Endodermal cell (in vitro differentiated cells): ENCODE measurements at regions not wholly inside any gene's neighbourhood (a gene's known extent, or its start where the extent isn't known, plus 50 kb on each side); places are given as distances from the start of the nearest gene placed in this dataset.

Source experiments
- DNase-seq: peaks from one replicate; pipeline ENCODE4 v3.0.0-alpha.2; 2017
- H3K27ac ChIP-seq: 2 replicates; pipeline ENCODE4 v1.5.1; 2013; ENCODE audit warnings: mild to moderate bottlenecking, low read depth, low read length, moderate library complexity
- H3K27me3 ChIP-seq: 2 replicates; pipeline ENCODE4 v1.6.1; 2013; ENCODE audit warnings: mild to moderate bottlenecking, low read length, moderate library complexity; ENCODE audit not compliant: insufficient read depth, control insufficient read depth, poor library complexity, severe bottlenecking
- H3K36me3 ChIP-seq: 2 replicates; pipeline ENCODE4 v1.7.0; 2013; ENCODE audit warnings: mild to moderate bottlenecking, low read length, moderate library complexity; ENCODE audit not compliant: control insufficient read depth, insufficient read depth
- H3K4me1 ChIP-seq: one replicate; pipeline ENCODE4 v1.7.0; 2013; ENCODE audit warnings: low read length; ENCODE audit not compliant: control insufficient read depth, insufficient read depth
- H3K4me3 ChIP-seq: 2 replicates; pipeline ENCODE4 v1.5.1; 2013; ENCODE audit warnings: mild to moderate bottlenecking, low read length, moderate library complexity
- H3K9ac ChIP-seq: 2 replicates; pipeline ENCODE4 v1.6.1; 2013; ENCODE audit warnings: mild to moderate bottlenecking, low read length, moderate library complexity; ENCODE audit not compliant: poor library complexity, severe bottlenecking; ENCODE audit errors: extremely low read depth
- H3K9me3 ChIP-seq: 2 replicates; pipeline ENCODE4 v1.6.1; 2013; ENCODE audit warnings: mild to moderate bottlenecking, low read length, moderate library complexity; ENCODE audit not compliant: control insufficient read depth
- H3K27ac Mint-ChIP-seq: 2 replicates; pipeline ENCODE4 v1.8.0; 2020; ENCODE audit warnings: mixed read lengths
- H3K27me3 Mint-ChIP-seq: 2 replicates; pipeline ENCODE4 v1.8.0; 2021; ENCODE audit warnings: mild to moderate bottlenecking, mixed read lengths; ENCODE audit not compliant: insufficient read depth
- H3K36me3 Mint-ChIP-seq: 2 replicates; pipeline ENCODE4 v1.8.0; 2020; ENCODE audit warnings: low read depth, mixed read lengths
- H3K4me1 Mint-ChIP-seq: 2 replicates; pipeline ENCODE4 v1.8.0; 2020; ENCODE audit warnings: mixed read lengths
- H3K4me3 Mint-ChIP-seq: 2 replicates; pipeline ENCODE4 v1.8.0; 2020; ENCODE audit warnings: mild to moderate bottlenecking, moderate library complexity, mixed read lengths
- H3K9me3 Mint-ChIP-seq: 2 replicates; pipeline ENCODE4 v1.8.0; 2020; ENCODE audit warnings: mild to moderate bottlenecking, mixed read lengths
- WGBS, 2 experiments: methylation state at CpG; one replicate each; pipeline versions ENCODE4 v1.1.5 to v1.1.7; 2013; ENCODE audit warnings: missing lambda C conversion rate in 2 of 2, mixed read lengths in 1 of 2; ENCODE audit not compliant: insufficient coverage in 1 of 2, insufficient read length in 1 of 2; 5-methylcytosine and 5-hydroxymethylcytosine counted together
- TF ChIP-seq, protein P1 (sequence below): fragments of 200-600 bp; sonication (generic); conservative IDR thresholded peaks from 2 replicates; pipeline ENCODE4 v1.5.0; 2021; ENCODE audit warnings: antibody characterized with exemption, mild to moderate bottlenecking

DNA sequence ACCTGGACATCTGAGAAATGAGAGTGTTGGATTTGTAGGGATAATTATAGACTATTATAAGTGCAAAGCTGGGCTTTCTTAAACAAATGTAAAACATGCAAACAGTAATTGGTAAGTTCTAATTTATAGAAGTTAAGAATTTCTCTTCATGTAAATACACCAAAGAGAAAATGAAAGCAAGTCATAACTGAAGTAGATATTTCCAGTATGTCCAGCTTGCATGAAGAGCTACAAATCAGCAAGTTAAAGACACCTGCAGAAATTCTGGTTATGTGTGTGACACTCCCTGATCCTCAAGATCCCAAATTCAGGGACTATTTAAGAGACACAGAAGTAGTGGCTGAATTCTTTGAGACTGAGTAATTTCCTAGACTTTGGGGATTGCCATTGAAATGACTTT is 308.9 kb downstream of the TLE4 start:
- Mint-ChIP-seq H3K4me1 (no peaks in the 10 kb centered on the region), H3K27me3 (no peaks in the 10 kb centered on the region), H3K4me3 (no peak overlapping the region), H3K9me3 (no peaks in the 10 kb centered on the region), H3K36me3 (no peaks in the 10 kb centered on the region), H3K27ac (no peak overlapping the region)
- Histone ChIP-seq H3K4me3 (no peak overlapping the region), H3K4me1 (no peaks in the 10 kb centered on the region), H3K27me3 (no peaks in the 10 kb centered on the region), H3K27ac (no peak overlapping the region), H3K9ac (no peak overlapping the region), H3K9me3 (no peaks in the 10 kb centered on the region), H3K36me3 (no peaks in the 10 kb centered on the region)
- no peak for DNase-seq
- TF ChIP-seq, protein P1, sequence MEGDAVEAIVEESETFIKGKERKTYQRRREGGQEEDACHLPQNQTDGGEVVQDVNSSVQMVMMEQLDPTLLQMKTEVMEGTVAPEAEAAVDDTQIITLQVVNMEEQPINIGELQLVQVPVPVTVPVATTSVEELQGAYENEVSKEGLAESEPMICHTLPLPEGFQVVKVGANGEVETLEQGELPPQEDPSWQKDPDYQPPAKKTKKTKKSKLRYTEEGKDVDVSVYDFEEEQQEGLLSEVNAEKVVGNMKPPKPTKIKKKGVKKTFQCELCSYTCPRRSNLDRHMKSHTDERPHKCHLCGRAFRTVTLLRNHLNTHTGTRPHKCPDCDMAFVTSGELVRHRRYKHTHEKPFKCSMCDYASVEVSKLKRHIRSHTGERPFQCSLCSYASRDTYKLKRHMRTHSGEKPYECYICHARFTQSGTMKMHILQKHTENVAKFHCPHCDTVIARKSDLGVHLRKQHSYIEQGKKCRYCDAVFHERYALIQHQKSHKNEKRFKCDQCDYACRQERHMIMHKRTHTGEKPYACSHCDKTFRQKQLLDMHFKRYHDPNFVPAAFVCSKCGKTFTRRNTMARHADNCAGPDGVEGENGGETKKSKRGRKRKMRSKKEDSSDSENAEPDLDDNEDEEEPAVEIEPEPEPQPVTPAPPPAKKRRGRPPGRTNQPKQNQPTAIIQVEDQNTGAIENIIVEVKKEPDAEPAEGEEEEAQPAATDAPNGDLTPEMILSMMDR: no peak

DNA sequence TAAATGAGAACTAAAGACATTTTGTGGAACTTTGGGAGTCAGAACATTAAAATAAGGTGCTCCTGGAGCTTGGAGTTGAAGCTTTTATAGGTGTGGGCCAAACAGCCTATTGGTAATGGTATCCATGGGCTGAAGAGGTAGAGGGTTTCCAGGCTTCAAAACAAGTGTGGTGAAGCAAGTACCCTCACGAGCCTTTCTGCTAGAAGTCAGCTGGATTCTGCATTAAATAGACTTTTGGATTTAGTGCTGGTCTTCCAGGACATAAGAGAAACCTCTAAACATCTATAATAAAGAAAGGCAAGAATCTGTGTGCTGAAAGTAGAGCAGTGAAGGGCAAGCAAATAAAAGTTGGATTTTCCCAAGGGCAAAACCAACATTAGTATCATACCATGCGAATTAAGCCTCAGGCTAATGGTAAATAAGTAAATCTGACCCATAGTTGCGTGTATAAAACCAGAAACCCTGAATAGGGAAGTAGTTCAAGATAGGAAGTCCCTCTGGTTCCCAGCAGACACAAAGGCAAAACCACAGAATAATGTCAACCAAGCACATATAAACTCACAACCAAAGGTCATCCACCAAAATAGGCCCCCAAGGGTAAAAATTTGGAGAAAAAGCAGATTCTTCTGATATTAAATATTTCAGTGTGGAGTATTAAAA is 306.3 kb downstream of the TLE4 start:
- Histone ChIP-seq H3K27ac (no peak overlapping the region), H3K4me3 (no peak overlapping the region), H3K27me3 (no peaks in the 10 kb centered on the region), H3K9ac (no peak overlapping the region), H3K36me3 (no peaks in the 10 kb centered on the region), H3K4me1 (no peaks in the 10 kb centered on the region), H3K9me3 (no peaks in the 10 kb centered on the region)
- TF ChIP-seq, protein P1: no peak
- H3K27me3 Mint-ChIP-seq: no peaks in the 10 kb centered on the region
- no peaks in the 10 kb centered on the region for H3K4me1 Mint-ChIP-seq
- no peak overlapping the region for H3K27ac Mint-ChIP-seq
- no peak overlapping the region for H3K4me3 Mint-ChIP-seq
- H3K9me3 Mint-ChIP-seq: no peaks in the 10 kb centered on the region
- H3K36me3 Mint-ChIP-seq: no peaks in the 10 kb centered on the region
- whole genome bisulfite sequencing, 2 experiments: 95 to 100% methylated on average over 1 to 3 of the region's 3 CpGs
- DNase-seq: no peak

DNA sequence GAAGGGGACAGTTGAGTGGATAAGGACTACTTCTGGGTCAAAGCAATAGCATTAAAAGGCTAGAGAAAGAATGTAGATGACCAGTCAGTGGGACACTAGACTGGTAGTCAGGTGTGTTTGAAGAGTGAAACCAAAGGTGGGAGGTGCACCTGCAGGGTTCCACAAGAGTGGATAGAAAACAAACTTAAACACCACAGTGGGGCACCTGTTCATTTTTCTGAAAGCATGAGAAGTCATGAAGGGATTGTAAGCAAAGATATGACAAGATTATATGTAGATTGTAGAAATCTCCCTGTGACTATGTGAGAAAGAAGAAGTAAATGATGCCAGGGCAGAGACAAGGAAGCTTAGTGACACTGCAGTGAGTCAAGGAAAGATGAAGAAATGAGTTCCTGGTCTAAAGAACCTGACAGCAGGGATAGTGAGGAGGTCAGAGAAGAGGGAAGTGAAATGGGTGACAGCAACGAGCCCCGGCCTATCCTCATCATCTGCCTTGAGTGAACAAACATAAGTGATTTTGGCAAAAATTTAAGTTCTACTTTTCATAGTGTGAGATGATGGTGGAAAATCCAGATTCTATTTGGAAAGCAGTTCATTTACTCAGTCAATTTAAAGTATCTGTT is 296.9 kb downstream of the TLE4 start:
- DNase-seq: no peak

More for the DNA sequence above, 296.9 kb downstream of the TLE4 start:
- no peaks in the 10 kb centered on the region for H3K4me1 Mint-ChIP-seq
- 90% methylated on average over 2 of the region's 2 CpGs for WGBS, 2 experiments
- Histone ChIP-seq H3K36me3 (no peaks in the 10 kb centered on the region), H3K27me3 (no peaks in the 10 kb centered on the region), H3K27ac (no peak overlapping the region), H3K9me3 (no peaks in the 10 kb centered on the region), H3K4me3 (no peak overlapping the region), H3K4me1 (no peaks in the 10 kb centered on the region), H3K9ac (no peak overlapping the region)
- no peak overlapping the region for H3K4me3 Mint-ChIP-seq
- no peaks in the 10 kb centered on the region for H3K9me3 Mint-ChIP-seq
- TF ChIP-seq, protein P1: no peak
- H3K36me3 Mint-ChIP-seq: no peaks in the 10 kb centered on the region
- H3K27me3 Mint-ChIP-seq: no peaks in the 10 kb centered on the region
- H3K27ac Mint-ChIP-seq: no peak overlapping the region
